ENCODE measurements at regions not wholly inside any gene's neighbourhood (a gene's known extent, or its start where the extent isn't known, plus 50 kb on each side); places are given as distances from the start of the nearest gene placed in this dataset.
"Not testable (repeated sequence)": the region's sequence is repeated elsewhere in the genome, so short reads cannot be mapped to it uniquely, and the experiment has no call there.

GRCh38 chr12:67043771-67044170 lies 225.4 kb upstream of the CAND1 start:
- no peak for TF ChIP-seq CTCF (IDR thresholded peaks at IDR 0.05)
- Histone ChIP-seq H3K4me3 (ENCODE audit: low read depth in 1 of 2, low read length in 1 of 2) (no peak overlapping the region), H3K27ac (no peak overlapping the region), H3K4me1 (ENCODE audit: control insufficient read depth in 1 of 2, insufficient read depth in 1 of 2, low read depth in 1 of 2, low read length in 1 of 2) (no peaks in the 10 kb centered on the region), H3K36me3 (no peaks in the 10 kb centered on the region), H3K9me3 (no peaks in the 10 kb centered on the region), H3K27me3 (peaks cover 4% of the 10 kb centered on the region)

GRCh38 chr12:67045650-67046049 lies 223.5 kb upstream of the CAND1 start:
- TF ChIP-seq CTCF (IDR thresholded peaks at IDR 0.05): no peak
- no peaks in the 10 kb centered on the region for H3K9me3 ChIP-seq

GRCh38 chr12:67046062-67046461 lies 223.1 kb upstream of the CAND1 start:
- TF ChIP-seq CTCF (IDR thresholded peaks at IDR 0.05): no peak
- no peak overlapping the region for H3K27ac ChIP-seq
- no peaks in the 10 kb centered on the region for H3K9me3 ChIP-seq
- H3K27me3 ChIP-seq: peaks cover 4% of the 10 kb centered on the region
- H3K4me3 ChIP-seq (ENCODE audit: low read depth in 1 of 2, low read length in 1 of 2): no peak overlapping the region
- no peaks in the 10 kb centered on the region for H3K4me1 ChIP-seq (ENCODE audit: control insufficient read depth in 1 of 2, insufficient read depth in 1 of 2, low read depth in 1 of 2, low read length in 1 of 2)
- no peaks in the 10 kb centered on the region for H3K36me3 ChIP-seq

More at GRCh38 chr12:67045650-67046049, 223.5 kb upstream of the CAND1 start:
- Histone ChIP-seq H3K27ac (no peak overlapping the region), H3K27me3 (peaks cover 4% of the 10 kb centered on the region), H3K36me3 (no peaks in the 10 kb centered on the region), H3K4me1 (ENCODE audit: control insufficient read depth in 1 of 2, insufficient read depth in 1 of 2, low read depth in 1 of 2, low read length in 1 of 2) (no peaks in the 10 kb centered on the region), H3K4me3 (ENCODE audit: low read depth in 1 of 2, low read length in 1 of 2) (no peak overlapping the region)

- TF ChIP-seq CTCF (IDR thresholded peaks at IDR 0.05): no peak
- no peaks in the 10 kb centered on the region for H3K36me3 ChIP-seq
- no peak overlapping the region for H3K27ac ChIP-seq
- H3K4me3 ChIP-seq (ENCODE audit: low read depth in 1 of 2, low read length in 1 of 2): no peak overlapping the region
- H3K9me3 ChIP-seq: no peaks in the 10 kb centered on the region
- no peaks in the 10 kb centered on the region for H3K4me1 ChIP-seq (ENCODE audit: control insufficient read depth in 1 of 2, insufficient read depth in 1 of 2, low read depth in 1 of 2, low read length in 1 of 2)
- H3K27me3 ChIP-seq: peaks cover 4% of the 10 kb centered on the region
Measured at GRCh38 chr12:67047634-67048033, 221.5 kb upstream of the CAND1 start.

- no peaks in the 10 kb centered on the region for H3K27me3 ChIP-seq
- no peaks in the 10 kb centered on the region for H3K36me3 ChIP-seq
- H3K9me3 ChIP-seq: no peaks in the 10 kb centered on the region
- no peak overlapping the region for H3K27ac ChIP-seq
- H3K4me3 ChIP-seq (ENCODE audit: low read depth in 1 of 2, low read length in 1 of 2): no peak overlapping the region
- TF ChIP-seq CTCF (IDR thresholded peaks at IDR 0.05): no peak
- no peaks in the 10 kb centered on the region for H3K4me1 ChIP-seq (ENCODE audit: control insufficient read depth in 1 of 2, insufficient read depth in 1 of 2, low read depth in 1 of 2, low read length in 1 of 2)
Measured at GRCh38 chr12:67048371-67048770, 220.8 kb upstream of the CAND1 start.

- not testable (repeated sequence) for H3K36me3 ChIP-seq; H3K27me3 ChIP-seq; H3K9me3 ChIP-seq; H3K27ac ChIP-seq; H3K4me1 ChIP-seq (ENCODE audit: control insufficient read depth in 1 of 2, insufficient read depth in 1 of 2, low read depth in 1 of 2, low read length in 1 of 2); H3K4me3 ChIP-seq (ENCODE audit: low read depth in 1 of 2, low read length in 1 of 2)
Measured at GRCh38 chr12:67049199-67049598, 220.0 kb upstream of the CAND1 start.
